Stimulated activated memory B cell treated with anti-CD40 and anti-IgM and Interleukin-4, amounts not matched to agents 10 μg/mL and 1 μg/mL and 100 μg/mL, for 72 hours (primary cell): ENCODE measurements at regions not wholly inside any gene's neighbourhood (a gene's known extent, or its start where the extent isn't known, plus 50 kb on each side); places are given as distances from the start of the nearest gene placed in this dataset.
A peak's percentile ranks its signal among the peaks of the same experiment; 100 is the strongest.

Experiments
- ATAC-seq: fragments of 150-1000 bp; cut with Tn5 transposase; 2 replicates; pipeline ENCODE4 v1.10.0; 2021
- H3K27ac Mint-ChIP-seq: one replicate; pipeline ENCODE4 v1.8.0; 2022; ENCODE audit warnings: mild to moderate bottlenecking, mixed read lengths
- H3K27me3 Mint-ChIP-seq: one replicate; pipeline ENCODE4 v1.8.0; 2022; ENCODE audit warnings: mixed read lengths
- H3K36me3 Mint-ChIP-seq: one replicate; pipeline ENCODE4 v1.8.0; 2022; ENCODE audit warnings: mixed read lengths
- H3K4me1 Mint-ChIP-seq: one replicate; pipeline ENCODE4 v1.8.0; 2022; ENCODE audit warnings: mixed read lengths
- H3K4me3 Mint-ChIP-seq: one replicate; pipeline ENCODE4 v1.8.0; 2022; ENCODE audit warnings: mild to moderate bottlenecking, moderate library complexity, mixed read lengths
- H3K9me3 Mint-ChIP-seq: one replicate; pipeline ENCODE4 v1.8.0; 2022; ENCODE audit warnings: mixed read lengths

- peak overlapping the region; percentile 88 for H3K27ac Mint-ChIP-seq
- H3K4me1 Mint-ChIP-seq, result peaks cover 68% of the 10 kb centered on the region
- H3K27me3 Mint-ChIP-seq, result no peaks in the 10 kb centered on the region
- peaks cover 5% of the 10 kb centered on the region for H3K36me3 Mint-ChIP-seq
- H3K4me3 Mint-ChIP-seq, result no peak overlapping the region
- H3K9me3 Mint-ChIP-seq, result peaks cover 3% of the 10 kb centered on the region
- ATAC-seq, result no peak
Measured at GRCh38 chr11:45027312-45027711, 76.6 kb upstream of the TP53I11 start.

DNA sequence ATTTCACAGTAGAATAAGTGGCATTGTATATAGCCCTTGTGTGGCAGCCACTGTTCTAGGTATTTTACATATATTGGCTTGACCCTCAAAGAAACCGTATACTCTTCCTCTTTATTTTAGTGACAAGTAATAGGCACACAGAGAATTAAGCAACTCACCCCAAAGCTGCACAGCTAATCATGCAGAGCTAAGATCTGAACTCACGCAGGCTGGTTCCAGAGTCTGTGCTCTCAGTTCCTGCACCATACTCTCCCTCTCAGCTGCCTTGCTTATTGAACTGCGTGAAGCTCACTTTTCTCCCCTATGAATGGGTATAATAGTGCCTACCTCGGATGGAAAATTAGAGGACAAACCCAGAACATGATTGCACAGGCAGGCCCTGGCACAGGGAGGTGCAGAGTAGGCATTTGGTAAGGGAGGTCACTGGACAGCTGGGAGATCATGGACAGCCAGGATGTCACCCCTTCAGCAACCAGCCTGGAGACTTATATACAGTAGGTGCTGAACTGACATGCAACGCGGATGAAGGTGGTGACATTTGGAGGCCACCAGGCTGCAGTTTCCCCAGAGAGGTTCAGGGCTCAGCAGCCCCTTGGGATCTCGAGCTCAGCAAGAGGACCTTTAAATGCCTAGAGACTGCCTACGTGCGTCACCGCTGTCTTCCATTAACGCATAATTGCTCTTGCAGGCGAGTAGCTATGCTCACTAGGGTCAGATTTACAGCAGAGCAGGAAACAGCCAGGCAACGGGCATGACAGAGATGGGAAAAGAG, 78.4 kb upstream of the TP53I11 start:
- H3K4me1 Mint-ChIP-seq, result peaks cover 83% of the 10 kb centered on the region
- ATAC-seq, result peak; percentile 89
- peaks cover 5% of the 10 kb centered on the region for H3K36me3 Mint-ChIP-seq
- peak overlapping the region; percentile 55 for H3K4me3 Mint-ChIP-seq
- H3K27me3 Mint-ChIP-seq, result no peaks in the 10 kb centered on the region
- peaks cover 3% of the 10 kb centered on the region for H3K9me3 Mint-ChIP-seq
- H3K27ac Mint-ChIP-seq, result peak overlapping the region; percentile 88

- peak overlapping the region; percentile 88 for H3K27ac Mint-ChIP-seq
Measured at GRCh38 chr11:45030778-45031177, 80.1 kb upstream of the TP53I11 start.

DNA sequence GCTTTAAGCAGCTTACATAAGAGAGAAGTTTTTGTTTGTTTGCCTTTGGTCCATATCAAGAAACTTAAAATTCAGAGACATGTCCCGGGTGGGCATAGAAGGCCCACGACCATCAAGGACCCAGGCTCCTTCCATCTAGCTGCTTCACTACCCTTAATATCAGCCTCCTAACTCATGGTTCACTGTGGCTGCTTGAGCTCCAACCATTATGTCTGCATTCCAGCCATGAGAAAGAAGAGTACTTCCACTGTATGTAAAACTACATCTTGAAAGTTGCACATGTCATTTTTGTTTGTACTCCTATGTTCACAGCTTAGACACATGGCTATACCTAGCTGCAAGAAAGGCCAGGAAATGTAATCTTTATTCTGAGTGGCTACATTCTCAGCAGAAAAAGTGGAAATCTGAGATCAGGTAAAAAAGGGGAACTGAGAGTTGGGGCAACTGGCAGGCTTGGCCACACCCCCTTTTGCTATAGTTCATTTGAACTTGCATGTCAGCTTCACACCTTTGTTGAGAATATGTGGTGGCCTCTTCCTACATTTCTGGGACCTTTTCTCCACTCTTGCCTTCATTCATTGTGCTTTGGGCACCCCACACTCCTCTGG, 81.3 kb upstream of the TP53I11 start:
- Mint-ChIP-seq H3K9me3 (peaks cover 3% of the 10 kb centered on the region), H3K27ac (peak overlapping the region; percentile 88), H3K4me1 (peaks cover 66% of the 10 kb centered on the region), H3K36me3 (peaks cover 5% of the 10 kb centered on the region), H3K27me3 (no peaks in the 10 kb centered on the region), H3K4me3 (no peak overlapping the region)
- ATAC-seq, result peak; percentile 75

More at GRCh38 chr11:45030778-45031177, 80.1 kb upstream of the TP53I11 start:
- ATAC-seq, result no peak
- Mint-ChIP-seq H3K36me3 (peaks cover 5% of the 10 kb centered on the region), H3K9me3 (peaks cover 3% of the 10 kb centered on the region), H3K27me3 (no peaks in the 10 kb centered on the region), H3K4me1 (peaks cover 75% of the 10 kb centered on the region), H3K4me3 (no peak overlapping the region)

DNA sequence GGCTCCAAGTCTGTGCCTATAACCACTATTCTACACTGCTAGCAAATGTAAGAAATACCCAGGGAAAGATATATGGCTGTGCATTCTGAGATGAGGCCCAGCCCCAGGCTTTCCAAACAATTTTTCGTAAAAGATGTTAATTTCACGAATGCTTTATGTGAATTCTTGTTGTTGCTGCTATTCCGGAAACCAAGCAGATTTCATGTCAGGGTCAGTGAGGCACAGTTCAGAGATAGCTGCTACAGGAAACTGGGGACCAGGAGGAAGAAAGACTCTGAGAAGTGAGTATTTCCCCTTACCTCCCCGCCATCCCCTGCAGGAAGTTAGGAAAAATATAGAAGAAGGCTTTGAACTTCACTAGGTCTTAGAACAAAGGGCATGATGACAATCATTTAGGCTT, 84.7 kb upstream of the TP53I11 start:
- H3K9me3 Mint-ChIP-seq, result peaks cover 15% of the 10 kb centered on the region
- H3K27ac Mint-ChIP-seq, result no peak overlapping the region
- H3K4me1 Mint-ChIP-seq, result peaks cover 32% of the 10 kb centered on the region
- H3K4me3 Mint-ChIP-seq, result no peak overlapping the region
- ATAC-seq, result no peak
- peaks cover 21% of the 10 kb centered on the region for H3K36me3 Mint-ChIP-seq
- no peaks in the 10 kb centered on the region for H3K27me3 Mint-ChIP-seq

DNA sequence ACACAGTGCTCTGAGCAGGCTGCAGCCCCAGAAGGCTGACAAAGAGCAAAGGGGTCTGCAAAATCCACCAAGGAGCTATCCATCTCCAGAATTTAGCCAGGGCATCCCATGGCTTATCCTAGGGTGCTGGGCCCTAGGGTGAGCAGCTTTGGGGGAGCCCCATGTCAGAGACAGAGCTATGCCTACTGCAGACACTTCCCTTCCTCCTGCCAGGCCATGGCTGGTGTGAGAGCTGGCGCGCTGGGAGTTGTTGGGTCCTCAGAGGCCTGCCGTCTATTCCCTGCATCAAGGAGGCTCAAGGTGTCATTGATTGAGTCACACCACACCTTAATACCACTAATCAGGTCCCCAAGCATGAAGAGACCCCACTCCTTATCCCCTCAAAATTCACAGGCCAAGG, 85.3 kb upstream of the TP53I11 start:
- peaks cover 21% of the 10 kb centered on the region for H3K36me3 Mint-ChIP-seq
- H3K4me3 Mint-ChIP-seq, result no peak overlapping the region
- peaks cover 28% of the 10 kb centered on the region for H3K4me1 Mint-ChIP-seq
- H3K27ac Mint-ChIP-seq, result no peak overlapping the region
- no peaks in the 10 kb centered on the region for H3K27me3 Mint-ChIP-seq
- no peak for ATAC-seq
- peaks cover 15% of the 10 kb centered on the region for H3K9me3 Mint-ChIP-seq

DNA sequence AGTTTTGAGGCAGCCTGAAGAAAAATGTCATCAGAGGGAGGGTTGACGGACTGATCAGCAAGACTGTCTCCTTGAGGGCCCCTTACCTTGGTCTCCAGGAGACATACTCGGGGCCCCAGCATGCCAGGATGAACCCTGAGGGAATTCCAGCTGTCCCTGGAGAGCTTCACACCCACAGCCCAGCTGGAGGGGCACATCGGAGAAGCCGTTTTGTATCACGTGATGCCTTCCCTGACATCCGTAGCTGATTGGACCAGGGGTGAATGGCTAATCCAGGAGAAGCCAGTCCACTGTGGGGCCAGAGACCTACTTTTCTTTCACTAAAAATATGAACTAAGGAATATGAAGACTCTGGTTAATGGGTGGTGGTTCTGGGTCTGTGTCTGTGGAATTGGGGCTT, 86.0 kb upstream of the TP53I11 start:
- Mint-ChIP-seq H3K9me3 (peaks cover 15% of the 10 kb centered on the region), H3K4me3 (no peak overlapping the region)

GRCh38 chr11:45037434-45038005, 86.8 kb upstream of the TP53I11 start:
- H3K36me3 Mint-ChIP-seq, result peaks cover 16% of the 10 kb centered on the region
- H3K9me3 Mint-ChIP-seq, result peaks cover 12% of the 10 kb centered on the region
- peaks cover 13% of the 10 kb centered on the region for H3K4me1 Mint-ChIP-seq
- ATAC-seq, result no peak
- H3K27ac Mint-ChIP-seq, result peak overlapping the region; percentile 23
- H3K4me3 Mint-ChIP-seq, result no peak overlapping the region
- H3K27me3 Mint-ChIP-seq, result no peaks in the 10 kb centered on the region

More for the DNA sequence above, 86.0 kb upstream of the TP53I11 start:
- H3K27ac Mint-ChIP-seq, result peak overlapping the region; percentile 23
- H3K27me3 Mint-ChIP-seq, result no peaks in the 10 kb centered on the region
- H3K4me1 Mint-ChIP-seq, result peaks cover 21% of the 10 kb centered on the region
- peaks cover 20% of the 10 kb centered on the region for H3K36me3 Mint-ChIP-seq
- ATAC-seq, result no peak

DNA sequence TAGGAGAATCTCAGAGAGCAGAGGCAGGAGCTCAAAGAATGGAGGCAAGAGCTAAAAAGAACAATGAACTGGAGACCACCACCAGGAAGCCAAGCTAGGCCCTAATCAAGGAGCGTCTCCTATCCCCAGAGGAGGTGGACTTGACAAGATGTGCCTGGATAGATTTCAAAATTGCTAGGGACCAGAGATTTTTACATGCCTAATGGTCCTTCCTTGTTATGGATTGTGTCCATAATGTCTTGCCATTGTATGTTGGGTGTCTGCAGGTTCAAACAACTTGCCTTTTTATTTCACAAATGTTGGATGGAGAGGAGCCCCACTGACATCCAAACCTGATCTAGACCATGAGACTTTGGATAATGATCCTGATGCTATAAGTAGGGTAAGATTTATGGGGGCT, 88.2 kb upstream of the TP53I11 start:
- peaks cover 12% of the 10 kb centered on the region for H3K9me3 Mint-ChIP-seq
- no peak overlapping the region for H3K27ac Mint-ChIP-seq
- H3K36me3 Mint-ChIP-seq, result peaks cover 16% of the 10 kb centered on the region
- ATAC-seq, result no peak
- no peak overlapping the region for H3K4me3 Mint-ChIP-seq
- no peaks in the 10 kb centered on the region for H3K4me1 Mint-ChIP-seq
- no peaks in the 10 kb centered on the region for H3K27me3 Mint-ChIP-seq

DNA sequence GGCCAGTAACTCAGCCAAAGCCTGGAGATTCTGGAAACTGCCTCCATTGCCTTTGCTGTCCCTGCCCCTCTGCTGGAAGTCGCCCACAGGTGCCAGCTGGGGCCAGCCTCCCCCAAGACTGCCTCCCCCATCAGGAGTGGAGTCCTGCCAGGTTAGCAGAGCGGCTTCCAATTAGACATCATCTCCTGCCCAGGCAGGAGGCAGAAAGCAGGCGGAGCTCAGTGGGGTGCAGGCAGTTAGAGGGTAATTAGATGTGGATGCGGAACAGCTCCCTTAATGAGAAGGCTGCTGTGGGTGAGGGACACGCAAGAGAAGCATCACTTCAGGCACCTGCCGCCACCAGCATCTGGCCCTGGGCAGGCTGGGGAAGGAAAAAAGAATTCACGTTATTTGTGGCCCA, 90.9 kb upstream of the TP53I11 start:
- Mint-ChIP-seq H3K4me1 (no peaks in the 10 kb centered on the region), H3K4me3 (no peak overlapping the region), H3K9me3 (peaks cover 12% of the 10 kb centered on the region), H3K27me3 (no peaks in the 10 kb centered on the region), H3K27ac (no peak overlapping the region), H3K36me3 (peaks cover 16% of the 10 kb centered on the region)
- no peak for ATAC-seq

DNA sequence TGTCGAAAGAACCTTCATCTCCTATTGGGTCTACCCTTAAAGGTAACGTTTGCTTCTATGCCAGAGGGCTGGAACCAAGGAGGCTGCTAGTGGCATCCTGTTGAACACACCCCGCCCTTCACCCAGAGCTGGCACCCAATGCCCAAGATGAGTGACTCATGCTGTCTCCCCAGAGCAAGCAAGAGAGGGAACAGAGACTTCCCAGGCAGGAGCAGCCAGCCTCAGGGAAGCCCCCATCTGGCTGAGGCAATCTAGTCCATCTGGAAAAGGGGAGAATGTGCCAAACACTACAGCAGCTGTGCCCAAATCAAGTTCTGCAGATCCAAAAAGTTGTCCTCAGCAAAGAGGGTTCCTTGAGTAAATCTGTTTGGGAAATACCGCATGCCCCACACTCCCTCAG, 91.9 kb upstream of the TP53I11 start:
- peaks cover 12% of the 10 kb centered on the region for H3K9me3 Mint-ChIP-seq
- H3K27me3 Mint-ChIP-seq, result no peaks in the 10 kb centered on the region
- no peak for ATAC-seq
- no peak overlapping the region for H3K4me3 Mint-ChIP-seq
- peaks cover 16% of the 10 kb centered on the region for H3K36me3 Mint-ChIP-seq
- no peak overlapping the region for H3K27ac Mint-ChIP-seq
- no peaks in the 10 kb centered on the region for H3K4me1 Mint-ChIP-seq

GRCh38 chr11:45043755-45044475, 93.2 kb upstream of the TP53I11 start:
- H3K36me3 Mint-ChIP-seq, result peaks cover 5% of the 10 kb centered on the region
- no peak for ATAC-seq
- no peak overlapping the region for H3K27ac Mint-ChIP-seq
- H3K4me3 Mint-ChIP-seq, result no peak overlapping the region
- peaks cover 6% of the 10 kb centered on the region for H3K27me3 Mint-ChIP-seq
- no peaks in the 10 kb centered on the region for H3K4me1 Mint-ChIP-seq
- peaks cover 4% of the 10 kb centered on the region for H3K9me3 Mint-ChIP-seq

- no peaks in the 10 kb centered on the region for H3K4me1 Mint-ChIP-seq
- no peaks in the 10 kb centered on the region for H3K36me3 Mint-ChIP-seq
- peaks cover 19% of the 10 kb centered on the region for H3K27me3 Mint-ChIP-seq
- H3K9me3 Mint-ChIP-seq, result peaks cover 4% of the 10 kb centered on the region
- ATAC-seq, result no peak
- no peak overlapping the region for H3K4me3 Mint-ChIP-seq
- H3K27ac Mint-ChIP-seq, result peak overlapping the region; percentile 20
Measured at GRCh38 chr11:45045683-45046471, 95.2 kb upstream of the TP53I11 start.

GRCh38 chr11:45048313-45048841, 97.7 kb upstream of the TP53I11 start:
- H3K36me3 Mint-ChIP-seq, result no peaks in the 10 kb centered on the region
- no peak overlapping the region for H3K4me3 Mint-ChIP-seq
- H3K27me3 Mint-ChIP-seq, result peaks cover 25% of the 10 kb centered on the region
- no peak for ATAC-seq
- H3K4me1 Mint-ChIP-seq, result no peaks in the 10 kb centered on the region
- no peak overlapping the region for H3K27ac Mint-ChIP-seq
- H3K9me3 Mint-ChIP-seq, result peaks cover 4% of the 10 kb centered on the region
